ENCODE measurements at regions not wholly inside any gene's neighbourhood (a gene's known extent, or its start where the extent isn't known, plus 50 kb on each side); places are given as distances from the start of the nearest gene placed in this dataset.

- no peaks in the 10 kb centered on the region for H3K4me1 ChIP-seq (ENCODE audit: control insufficient read depth in 4 of 4, insufficient read depth in 4 of 4, low read length in 3 of 4)
- H3K9ac ChIP-seq (ENCODE audit: low read depth in 1 of 2, low read length in 2 of 2) = no peak overlapping the region
- TF ChIP-seq JUND (IDR thresholded peaks at IDR 0.05) (no peak), ATF3 (IDR thresholded peaks at IDR 0.05) (no peak), YY1 (IDR thresholded peaks at IDR 0.05) (no peak), RAD21 (IDR thresholded peaks at IDR 0.05) (no peak), SP1 (IDR thresholded peaks at IDR 0.05) (no peak), FOXA2 (IDR thresholded peaks at IDR 0.05) (no peak), FOXA1 (IDR thresholded peaks at IDR 0.05) (no peak), TAF1 (conservative IDR thresholded peaks at IDR 0.05) (no peak), EGR1 (IDR thresholded peaks at IDR 0.05; ENCODE audit: low read depth in 2 of 2) (no peak), MAX (IDR thresholded peaks at IDR 0.05) (no peak), GABPA (IDR thresholded peaks at IDR 0.05 in 1 of 2, conservative IDR thresholded peaks at IDR 0.05 in 1 of 2) (no peak), RXRA (IDR thresholded peaks at IDR 0.05) (no peak), REST (IDR thresholded peaks at IDR 0.05) (no peak), ZBTB33 (IDR thresholded peaks at IDR 0.05) (no peak), HNF4A (conservative IDR thresholded peaks at IDR 0.05) (no peak), NR2F2 (IDR thresholded peaks at IDR 0.05) (no peak), HNF4G (IDR thresholded peaks at IDR 0.05) (no peak), CTCF (IDR thresholded peaks at IDR 0.05; ENCODE audit: low read depth, low read length, missing input control) (no peak)
- 100% methylated on average over 1 of the region's 1 CpG for WGBS
- no peak for DNase-seq (ENCODE audit: low spot score)
- H3K9me3 ChIP-seq (ENCODE audit: control insufficient read depth in 4 of 4, low read length in 3 of 4) = no peaks in the 10 kb centered on the region
- no peaks in the 10 kb centered on the region for H3K27me3 ChIP-seq (ENCODE audit: control insufficient read depth in 4 of 4, insufficient read depth in 4 of 4, low read length in 3 of 4)
- no peak overlapping the region for H3K4me3 ChIP-seq (ENCODE audit: low read depth in 1 of 3, low read length in 3 of 3)
- no peak overlapping the region for H3K27ac ChIP-seq (ENCODE audit: low read depth in 1 of 2, low read length in 2 of 2)
- no peaks in the 10 kb centered on the region for H3K36me3 ChIP-seq (ENCODE audit: control insufficient read depth in 4 of 4, insufficient read depth in 3 of 4, low read depth in 1 of 4, low read length in 3 of 4)
These were observed 93.0 kb upstream of the BOC start for GRCh38 chr3:113118336-113118735.
